ENCODE measurements at regions not wholly inside any gene's neighbourhood (a gene's known extent, or its start where the extent isn't known, plus 50 kb on each side); places are given as distances from the start of the nearest gene placed in this dataset.

- H3K4me1 ChIP-seq (ENCODE audit: control insufficient read depth in 1 of 2, low read depth in 2 of 2) = no peaks in the 10 kb centered on the region
- no peaks in the 10 kb centered on the region for H3K36me3 ChIP-seq
- DNase-seq (ENCODE audit: low spot score) (no peak), ATAC-seq (ENCODE audit: insufficient number of reproducible peaks, low FRiP score, low read depth) (no peak)
- no peak overlapping the region for H3K27ac ChIP-seq
- no peak overlapping the region for H3K4me3 ChIP-seq
- H3K27me3 ChIP-seq (replicated peaks; ENCODE audit: insufficient read depth) = no peaks in the 10 kb centered on the region
- no peak for TF ChIP-seq CTCF (IDR thresholded peaks at IDR 0.05)
- no peaks in the 10 kb centered on the region for H3K9me3 ChIP-seq
Observed at GRCh38 chr7:136692221-136692620, 176.2 kb upstream of the CHRM2 start.

GRCh38 chr7:136688601-136689000, 179.9 kb upstream of the CHRM2 start:
- H3K4me1 ChIP-seq (ENCODE audit: control insufficient read depth in 1 of 2, low read depth in 2 of 2) = no peaks in the 10 kb centered on the region
- no peak for TF ChIP-seq CTCF (IDR thresholded peaks at IDR 0.05)
- H3K4me3 ChIP-seq = no peak overlapping the region
- no peak overlapping the region for H3K27ac ChIP-seq
- DNase-seq (ENCODE audit: low spot score) = no peak
- H3K36me3 ChIP-seq = no peaks in the 10 kb centered on the region
- no peak for ATAC-seq (ENCODE audit: insufficient number of reproducible peaks, low FRiP score, low read depth)
- H3K9me3 ChIP-seq = no peaks in the 10 kb centered on the region
- no peaks in the 10 kb centered on the region for H3K27me3 ChIP-seq (replicated peaks; ENCODE audit: insufficient read depth)

- peak; percentile 37 for TF ChIP-seq CTCF (IDR thresholded peaks at IDR 0.05)
- no peak overlapping the region for H3K27ac ChIP-seq
- DNase-seq (ENCODE audit: low spot score) (no peak), ATAC-seq (ENCODE audit: insufficient number of reproducible peaks, low FRiP score, low read depth) (no peak)
- no peak overlapping the region for H3K4me3 ChIP-seq
- H3K36me3 ChIP-seq = no peaks in the 10 kb centered on the region
- H3K27me3 ChIP-seq (replicated peaks; ENCODE audit: insufficient read depth) = no peaks in the 10 kb centered on the region
- no peaks in the 10 kb centered on the region for H3K9me3 ChIP-seq
- no peaks in the 10 kb centered on the region for H3K4me1 ChIP-seq (ENCODE audit: control insufficient read depth in 1 of 2, low read depth in 2 of 2)
Observed at GRCh38 chr7:136687693-136688322, 180.6 kb upstream of the CHRM2 start.

- no peaks in the 10 kb centered on the region for H3K4me1 ChIP-seq (ENCODE audit: control insufficient read depth in 1 of 2, low read depth in 2 of 2)
- no peaks in the 10 kb centered on the region for H3K36me3 ChIP-seq
- no peaks in the 10 kb centered on the region for H3K27me3 ChIP-seq (replicated peaks; ENCODE audit: insufficient read depth)
- DNase-seq (ENCODE audit: low spot score) (no peak), ATAC-seq (ENCODE audit: insufficient number of reproducible peaks, low FRiP score, low read depth) (no peak)
- no peak overlapping the region for H3K27ac ChIP-seq
- no peak for TF ChIP-seq CTCF (IDR thresholded peaks at IDR 0.05)
- H3K4me3 ChIP-seq = no peak overlapping the region
- H3K9me3 ChIP-seq = no peaks in the 10 kb centered on the region
Observed at GRCh38 chr7:136685501-136686173, 182.8 kb upstream of the CHRM2 start.

- Histone ChIP-seq H3K27ac (no peak overlapping the region), H3K36me3 (no peaks in the 10 kb centered on the region), H3K27me3 (replicated peaks; ENCODE audit: insufficient read depth) (no peaks in the 10 kb centered on the region), H3K9me3 (peaks cover 7% of the 10 kb centered on the region), H3K4me3 (no peak overlapping the region), H3K4me1 (ENCODE audit: control insufficient read depth in 1 of 2, low read depth in 2 of 2) (no peaks in the 10 kb centered on the region)
- ATAC-seq (ENCODE audit: insufficient number of reproducible peaks, low FRiP score, low read depth) (no peak), DNase-seq (ENCODE audit: low spot score) (no peak)
- no peak for TF ChIP-seq CTCF (IDR thresholded peaks at IDR 0.05)
Observed at GRCh38 chr7:136677471-136678365, 190.7 kb upstream of the CHRM2 start.
